Fibroblast of skin of right biceps (primary cell): ENCODE measurements at regions not wholly inside any gene's neighbourhood (a gene's known extent, or its start where the extent isn't known, plus 50 kb on each side); places are given as distances from the start of the nearest gene placed in this dataset.
A peak's percentile ranks its signal among the peaks of the same experiment; 100 is the strongest.

ENCODE experiments used
- DNase-seq: peaks from one replicate; pipeline ENCODE4 v3.0.0-alpha.2; 2013

DNA sequence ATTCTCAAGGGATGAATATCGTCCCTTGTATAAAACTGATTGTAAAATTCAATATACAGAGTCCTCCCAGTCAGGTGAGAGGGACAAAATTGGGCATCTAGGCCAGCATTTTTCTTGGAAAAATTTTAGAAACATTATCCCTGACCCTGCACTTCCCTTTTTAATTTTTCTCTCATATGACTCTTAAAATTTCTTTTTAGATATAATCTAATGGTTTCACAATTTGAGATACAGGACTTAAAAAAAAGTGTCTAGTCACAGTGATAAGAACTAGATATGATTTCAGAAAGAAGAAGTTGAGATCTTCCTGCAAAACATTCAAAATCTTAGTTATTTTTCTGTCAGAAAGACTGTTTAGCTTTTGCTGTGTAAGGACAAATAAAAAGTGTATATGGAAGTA is 270.8 kb upstream of the PPFIA2 start:
- DNase-seq: no peak

- DNase-seq: no peak
These were observed 269.6 kb upstream of the PPFIA2 start for GRCh38 chr12:82028772-82029171.

GRCh38 chr12:82027612-82028011 is 268.5 kb upstream of the PPFIA2 start:
- DNase-seq: no peak

DNA sequence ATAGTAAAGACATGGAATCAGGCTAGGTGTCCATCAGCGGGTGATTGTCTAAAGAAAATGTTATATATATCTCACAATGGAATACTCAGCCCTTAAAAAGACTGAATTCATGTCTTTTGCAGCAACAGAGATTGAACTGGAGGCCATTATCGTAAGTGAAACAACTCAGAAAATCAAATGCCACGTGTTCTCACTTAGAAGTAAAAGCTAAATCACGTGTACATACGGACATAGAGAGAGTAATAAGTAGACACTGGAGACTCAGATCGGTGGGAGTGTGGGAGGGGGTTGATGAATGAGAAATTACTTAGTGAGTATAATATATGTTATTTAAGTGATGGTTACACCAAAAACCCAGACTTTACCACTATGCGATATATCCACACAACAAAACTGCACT is 266.3 kb upstream of the PPFIA2 start:
- no peak for DNase-seq

DNA sequence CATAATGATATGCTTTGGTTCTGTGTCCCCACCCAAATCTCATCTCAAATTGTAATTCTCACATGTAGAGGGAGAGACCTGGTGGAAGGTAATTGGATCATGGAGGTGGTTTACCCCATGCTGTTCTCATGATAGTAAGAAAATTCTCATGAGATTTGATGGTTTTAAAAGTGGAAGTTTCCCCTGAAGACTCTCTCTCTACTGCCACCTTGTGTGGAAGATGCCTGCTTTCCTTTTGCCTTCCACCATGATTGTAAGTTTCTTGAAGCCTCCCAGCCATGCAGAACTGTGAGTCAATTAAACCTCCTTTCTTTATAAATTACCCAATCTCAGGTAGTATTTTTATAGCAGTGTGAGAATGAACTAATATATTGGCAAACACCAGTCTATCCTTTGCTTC is 260.4 kb upstream of the PPFIA2 start:
- no peak for DNase-seq

- no peak for DNase-seq
These were observed 256.6 kb upstream of the PPFIA2 start for GRCh38 chr12:82015623-82016347.

DNA sequence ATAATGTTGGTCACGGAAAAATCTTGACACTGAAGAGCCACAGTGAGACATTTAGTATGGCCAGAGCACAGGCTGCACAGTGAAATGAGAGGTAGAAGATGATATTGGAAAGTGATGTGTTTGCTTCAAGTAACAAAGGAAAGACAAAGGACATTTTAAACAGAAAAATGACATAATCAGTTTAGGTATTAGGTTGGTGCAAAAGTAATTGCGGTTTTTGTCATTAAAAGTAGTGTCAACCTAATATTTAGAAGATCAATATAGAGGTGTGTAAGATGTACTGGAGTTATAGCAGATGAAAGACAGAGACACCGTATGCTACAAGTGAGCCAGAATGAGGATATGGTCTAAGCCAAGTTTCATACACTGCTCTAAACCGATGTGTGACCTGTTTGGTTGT is 253.0 kb upstream of the PPFIA2 start:
- DNase-seq: no peak

DNA sequence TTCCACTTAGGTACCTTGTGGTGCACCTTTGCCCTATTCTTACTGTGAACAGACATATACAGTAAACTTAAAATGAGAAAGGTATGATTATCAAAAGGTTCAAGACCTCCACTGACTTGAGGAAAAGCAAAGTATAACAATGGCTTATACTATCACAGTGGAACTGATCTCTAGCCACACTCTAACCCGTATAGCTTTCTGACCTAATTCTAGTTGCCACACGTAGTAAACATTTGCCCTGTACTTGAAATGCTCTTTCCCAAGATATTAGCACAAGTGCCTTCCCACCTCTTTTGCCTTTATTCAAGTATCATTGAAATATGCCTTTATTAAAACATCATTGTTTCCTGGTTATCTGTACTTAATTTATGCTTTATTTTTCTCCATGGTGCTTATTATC is 250.4 kb upstream of the PPFIA2 start:
- DNase-seq: no peak

- peak; percentile 22 for DNase-seq
These were observed 249.1 kb upstream of the PPFIA2 start for GRCh38 chr12:82008251-82008650.

DNA sequence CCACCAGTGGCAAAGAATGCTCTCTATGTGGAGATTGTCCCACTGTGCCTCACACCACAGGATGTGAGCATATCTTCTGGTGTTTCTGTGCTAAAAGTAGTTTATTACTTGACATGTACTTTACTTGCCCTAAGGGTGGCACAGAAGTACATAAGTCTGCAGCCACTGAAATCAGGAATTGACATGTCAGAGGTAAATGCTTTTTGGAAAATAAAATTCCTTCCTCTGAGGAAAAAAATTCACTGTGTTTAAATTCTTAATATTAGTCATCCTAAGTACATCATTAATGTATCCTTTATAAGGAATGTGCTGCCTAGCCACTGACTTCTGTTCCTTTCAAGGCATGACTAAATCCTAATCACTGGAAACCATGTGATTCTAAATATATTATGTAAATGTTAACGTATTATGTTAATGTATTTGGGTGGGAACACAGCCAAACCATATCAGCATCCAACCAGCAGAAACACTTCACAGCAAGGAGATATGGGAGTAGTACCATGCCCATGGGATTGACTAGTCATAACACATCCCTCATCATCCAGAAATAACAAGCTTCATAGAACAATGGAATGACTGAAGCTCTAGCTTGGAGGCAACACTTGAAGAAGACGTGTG is 239.7 kb upstream of the PPFIA2 start:
- peak; percentile 76 for DNase-seq

DNA sequence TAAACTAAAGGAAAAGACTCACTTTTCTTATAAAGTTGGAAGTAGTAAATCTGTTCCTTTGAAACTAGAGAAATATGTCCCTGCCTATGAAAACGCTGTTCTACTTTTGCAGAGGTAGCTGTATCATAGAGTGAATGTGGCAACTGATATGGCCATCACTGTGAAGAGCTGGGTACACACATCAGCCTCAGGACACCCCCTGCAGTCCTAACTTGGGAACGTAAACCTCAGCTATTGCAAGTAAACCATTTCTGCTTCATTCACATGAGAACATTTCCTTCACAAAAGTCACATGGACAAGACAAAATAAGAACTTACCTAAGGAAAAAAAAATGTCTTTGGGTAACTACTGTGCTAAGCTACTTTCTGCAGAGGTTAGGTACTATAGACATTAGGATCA is 233.3 kb upstream of the PPFIA2 start:
- DNase-seq: no peak

GRCh38 chr12:81991868-81992267 is 232.7 kb upstream of the PPFIA2 start:
- DNase-seq: no peak

- DNase-seq: no peak
These were observed 229.2 kb upstream of the PPFIA2 start for GRCh38 chr12:81988362-81988761.

GRCh38 chr12:81987371-81987770 is 228.2 kb upstream of the PPFIA2 start:
- no peak for DNase-seq

- DNase-seq: no peak
These were observed 217.5 kb upstream of the PPFIA2 start for GRCh38 chr12:81976661-81977060.

DNA sequence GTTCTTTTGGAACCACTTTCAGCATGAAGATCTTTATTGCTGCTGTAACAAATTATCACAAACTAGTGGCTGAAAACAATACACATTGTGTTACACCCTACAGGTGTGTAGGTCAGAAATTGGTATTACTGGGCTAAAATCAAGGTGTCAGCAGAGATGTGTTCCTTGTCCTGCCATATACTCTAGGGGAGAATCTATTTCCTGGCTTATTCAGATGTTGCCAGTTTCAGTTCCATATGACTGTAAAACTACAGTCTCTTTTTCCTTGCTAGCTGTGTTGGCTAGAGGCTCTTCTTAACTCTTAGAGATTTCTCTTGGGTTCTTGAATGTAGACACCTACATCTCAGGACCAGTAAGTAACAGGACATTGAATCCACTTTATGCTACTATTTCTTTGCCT is 215.6 kb upstream of the PPFIA2 start:
- no peak for DNase-seq

DNA sequence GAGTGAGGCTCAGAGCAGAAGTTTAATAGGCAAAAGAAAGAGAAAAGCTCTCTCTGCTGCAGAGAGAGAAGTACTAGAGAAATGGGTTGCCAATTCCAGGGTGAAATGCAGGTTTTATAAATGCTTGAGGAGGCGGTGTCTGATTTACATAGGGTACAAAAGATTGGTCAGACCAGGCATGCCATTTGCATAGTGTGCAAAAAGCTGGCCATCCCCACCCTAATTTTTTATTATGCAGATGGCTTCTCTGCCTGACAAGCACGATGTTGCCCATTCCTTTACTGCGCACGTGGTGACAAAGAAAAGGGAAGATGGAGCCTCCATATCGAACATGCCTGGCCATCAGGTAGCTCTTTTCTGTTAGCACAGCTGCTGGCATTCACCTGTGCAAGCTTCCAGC is 209.3 kb upstream of the PPFIA2 start:
- no peak for DNase-seq

- no peak for DNase-seq
These were observed 204.5 kb upstream of the PPFIA2 start for GRCh38 chr12:81963636-81964035.

- DNase-seq: no peak
These were observed 203.9 kb upstream of the PPFIA2 start for GRCh38 chr12:81963026-81963425.

GRCh38 chr12:81962126-81962856 is 203.1 kb upstream of the PPFIA2 start:
- DNase-seq: no peak

GRCh38 chr12:81958406-81958805 is 199.3 kb upstream of the PPFIA2 start:
- no peak for DNase-seq

DNA sequence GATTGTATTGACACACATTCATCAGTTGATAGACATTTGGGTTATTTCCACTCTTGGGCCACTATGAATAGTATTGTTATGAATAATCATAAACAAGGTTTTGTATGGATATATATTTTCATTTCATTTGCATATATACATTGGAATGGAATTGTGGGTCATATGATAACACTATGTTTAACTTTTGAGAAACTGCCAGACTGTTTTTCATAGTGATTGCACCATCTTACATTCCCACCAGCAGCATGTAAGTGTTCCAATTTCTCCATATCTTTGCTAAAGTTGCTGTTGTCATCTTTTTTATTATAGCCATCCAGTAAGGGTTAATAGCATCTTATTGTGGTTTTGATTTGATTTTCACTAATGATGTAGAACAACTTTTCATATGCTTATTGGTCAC is 198.5 kb upstream of the PPFIA2 start:
- DNase-seq: no peak

- no peak for DNase-seq
These were observed 197.3 kb upstream of the PPFIA2 start for GRCh38 chr12:81956468-81956860.

GRCh38 chr12:81953541-81953940 is 194.4 kb upstream of the PPFIA2 start:
- DNase-seq: no peak
